HCT116 (cell line): ENCODE measurements at regions not wholly inside any gene's neighbourhood (a gene's known extent, or its start where the extent isn't known, plus 50 kb on each side); places are given as distances from the start of the nearest gene placed in this dataset.

Experiments
- ATAC-seq: fragments of 200-7000 bp; cut with Tn5 transposase; 2 replicates; pipeline ENCODE4 v1.9.1; 2020; ENCODE audit warnings: mild to moderate bottlenecking, moderate library complexity
- BruUV-seq: library from RNA; stranded (reverse); fragments of 400-500 nt; replicated peaks from 2 replicates; lab custom pipeline; 2021; lab: Mats Ljungman, UMichigan
- CTCF ChIA-PET: fragments of 300-600 bp; sonication (Branson Sonifier 250); formaldehyde crosslinking; loops from one replicate; lab custom pipeline; 2021; ENCODE audit warnings: antibody characterized with exemption; lab: Charles Lee
- POLR2A ChIA-PET: fragments of 300-600, 350-600 bp; sonication (Branson Sonifier 250); formaldehyde crosslinking; loops from one replicate; lab custom pipeline; 2021; ENCODE audit warnings: antibody characterized with exemption; lab: Charles Lee
- RAD21 ChIA-PET, 2 experiments: fragments of 300-600 bp; sonication (Branson Sonifier 250); formaldehyde crosslinking; loops; one replicate each; lab custom pipeline; 2023; ENCODE audit warnings: low total read pairs in 2 of 2; ENCODE audit not compliant: uncharacterized antibody in 2 of 2, unreplicated experiment in 2 of 2, low non-redundant PET in 1 of 2; lab: Charles Lee
- DNase-seq: peaks from one replicate; pipeline ENCODE4 v3.0.0-alpha.2; 2010; ENCODE audit warnings: low read depth, low spot score
- H2AFZ ChIP-seq: fragments of 200-600 bp; shearing (Covaris generic), sonication (generic); 2 replicates; pipeline ENCODE4 v1.6.1; 2017; ENCODE audit warnings: low read depth, mixed run types, mixed read lengths, antibody characterized with exemption, low read length; ENCODE audit not compliant: poor library complexity, severe bottlenecking
- H3K27ac ChIP-seq: 2 replicates; pipeline ENCODE4 v1.5.1; 2012; ENCODE audit warnings: low read depth, low read length
- H3K27me3 ChIP-seq: fragments of 200-600 bp; sonication (generic); 2 replicates; pipeline ENCODE4 v1.6.1; 2016; ENCODE audit warnings: mixed run types, low read length, mixed read lengths; ENCODE audit not compliant: insufficient read depth
- H3K36me3 ChIP-seq, 2 experiments: fragments of 200-500 bp in 1 of 2; fragments of 200-600 bp in 1 of 2; sonication (Bioruptor generic) in 1 of 2; sonication (generic) in 1 of 2; 2 replicates each; pipeline versions ENCODE4 v1.5.1 to v1.6.1; 2014 to 2016; ENCODE audit warnings: low read length in 2 of 2, inconsistent platforms in 1 of 2, mixed read lengths in 1 of 2, mixed run types in 1 of 2; ENCODE audit not compliant: insufficient read depth in 2 of 2, control insufficient read depth in 1 of 2
- H3K4me1 ChIP-seq, 2 experiments: fragments of 200-600 bp in 1 of 2; sonication (generic) in 1 of 2; 2 replicates each; pipeline versions ENCODE4 v1.5.1 to v1.6.1; 2012 to 2017; ENCODE audit warnings: low read length in 2 of 2, inconsistent platforms in 1 of 2, mild to moderate bottlenecking in 1 of 2, mixed read lengths in 1 of 2, mixed run types in 1 of 2, moderate library complexity in 1 of 2; ENCODE audit not compliant: insufficient read depth in 2 of 2, control insufficient read depth in 1 of 2
- H3K4me2 ChIP-seq: fragments of 200-600 bp; sonication (generic); 2 replicates; pipeline ENCODE4 v1.6.1; 2017; ENCODE audit warnings: mixed run types, low read length, mixed read lengths
- H3K4me3 ChIP-seq, 2 experiments: fragments of 200-600 bp in 1 of 2; sonication (generic) in 1 of 2; replicated peaks in 1 of 2; 2 replicates each; pipeline ENCODE4 v1.5.1; 2011 to 2016; ENCODE audit warnings: low read length in 2 of 2, control low read depth in 1 of 2, low read depth in 1 of 2, mild to moderate bottlenecking in 1 of 2, mixed read lengths in 1 of 2, mixed run types in 1 of 2
- H3K79me2 ChIP-seq: fragments of 200-600 bp; sonication (generic); 2 replicates; pipeline ENCODE4 v1.6.1; 2017; ENCODE audit warnings: mild to moderate bottlenecking, mixed run types, low read length, moderate library complexity, mixed read lengths; ENCODE audit not compliant: insufficient read depth
- H3K9ac ChIP-seq: fragments of 200-600 bp; sonication (generic); 2 replicates; pipeline ENCODE4 v1.6.1; 2016; ENCODE audit warnings: low read length, mixed read lengths
- H3K9me2 ChIP-seq: fragments of 200-600 bp; sonication (generic), shearing (Covaris generic); 2 replicates; pipeline ENCODE4 v1.6.1; 2017; ENCODE audit warnings: mixed run types, mild to moderate bottlenecking, moderate library complexity; ENCODE audit not compliant: insufficient read depth
- H3K9me3 ChIP-seq, 2 experiments: fragments of 200-500 bp in 1 of 2; fragments of 200-600 bp in 1 of 2; sonication (Bioruptor generic) in 1 of 2; sonication (generic) in 1 of 2; 2 replicates each; pipeline ENCODE4 v1.6.1; 2014 to 2017; ENCODE audit warnings: low read length in 2 of 2, mixed read lengths in 2 of 2, inconsistent platforms in 1 of 2, low read depth in 1 of 2, mild to moderate bottlenecking in 1 of 2, mixed run types in 1 of 2, moderate library complexity in 1 of 2; ENCODE audit not compliant: control insufficient read depth in 1 of 2, insufficient read depth in 1 of 2
- H4K20me1 ChIP-seq: fragments of 200-600 bp; sonication (generic), shearing (Covaris generic); 2 replicates; pipeline ENCODE4 v1.6.1; 2017; ENCODE audit warnings: mixed run types, mild to moderate bottlenecking, moderate library complexity; ENCODE audit not compliant: insufficient read depth
- EZH2phosphoT487 ChIP-seq: fragments of 200-600 bp; IDR thresholded peaks from 2 replicates; pipeline ENCODE4 v1.6.1; 2018; ENCODE audit warnings: antibody characterized with exemption, borderline replicate concordance
- SIN3A ChIP-seq: IDR thresholded peaks from 2 replicates; pipeline ENCODE4 v1.6.1; 2012; ENCODE audit warnings: low read depth
- SRF ChIP-seq: IDR thresholded peaks from 2 replicates; pipeline ENCODE4 v1.6.1; 2012; ENCODE audit warnings: low read depth
- TCF7L2 ChIP-seq: IDR thresholded peaks from 2 replicates; pipeline ENCODE4 v1.7.0; 2011; ENCODE audit warnings: borderline replicate concordance, inconsistent platforms; ENCODE audit not compliant: insufficient read depth, insufficient read length; ENCODE audit errors: extremely low read depth
- intact Hi-C: fragments of 100-400 bp; cut with micrococcal nuclease; formaldehyde crosslinking; loops from 2 replicates; pipeline ENCODE4 v1.10.0; 2022
- TF ChIP-seq, protein P1 (sequence below): IDR thresholded peaks from 2 replicates; pipeline ENCODE4 v1.6.1; 2012

DNA sequence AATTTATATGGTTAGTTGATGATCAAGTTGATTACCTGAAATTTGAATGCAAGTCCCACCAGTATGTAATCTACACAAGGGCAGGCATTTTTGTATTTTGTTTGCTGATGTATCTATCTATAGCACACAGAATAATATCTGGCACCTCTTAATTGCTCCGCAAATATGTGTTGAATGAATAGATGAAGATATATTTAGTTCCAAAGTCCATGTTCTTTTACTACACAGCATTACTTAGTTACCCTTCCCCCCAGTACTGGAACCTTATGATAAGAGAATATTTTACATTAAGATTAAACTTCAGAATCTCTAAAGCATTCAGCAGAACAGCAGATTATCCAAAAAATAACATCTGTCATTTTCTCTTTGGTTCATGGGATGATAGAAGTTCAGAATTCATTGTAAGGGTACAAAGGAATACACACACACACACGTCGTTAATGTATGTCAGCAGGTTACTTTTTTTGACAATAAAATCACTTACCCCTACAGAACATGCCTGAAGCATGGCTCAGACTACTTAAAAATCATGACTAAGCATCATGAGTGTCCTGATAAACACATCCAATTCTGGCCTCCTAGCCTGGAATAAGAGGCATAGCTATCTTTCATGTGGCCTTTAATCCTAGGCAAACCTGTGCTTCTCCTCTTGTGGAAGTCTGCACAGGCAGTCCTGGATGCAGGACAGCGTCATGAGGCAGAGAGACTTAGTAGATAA, 148.9 kb upstream of the TBC1D5 start:
- ATAC-seq, result no peak

DNA sequence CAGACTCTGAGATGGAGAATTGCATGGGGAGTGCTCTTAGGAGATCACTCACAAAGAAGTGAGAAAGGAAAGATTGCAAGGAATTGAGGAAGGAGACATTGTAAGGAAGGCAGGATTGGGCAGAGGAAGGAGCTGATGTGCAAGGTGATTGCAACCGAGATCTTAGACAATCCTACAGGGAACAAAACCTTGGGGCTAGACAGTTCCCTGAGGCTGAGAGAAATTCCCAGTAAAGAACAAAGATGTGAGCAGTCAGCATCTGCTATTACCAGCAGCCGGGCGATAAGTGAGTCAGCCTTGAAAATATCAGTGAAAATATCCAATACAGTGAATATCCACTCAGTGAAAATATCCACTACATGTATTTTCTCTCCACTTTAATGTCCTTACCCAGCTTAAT, 143.6 kb upstream of the TBC1D5 start:
- no peak overlapping the region for H3K27ac ChIP-seq
- H3K27me3 ChIP-seq, result no peaks in the 10 kb centered on the region
- H2AFZ ChIP-seq, result no peak overlapping the region
- no TSS peak for BruUV-seq
- H3K36me3 ChIP-seq, result no peaks in the 10 kb centered on the region
- TF ChIP-seq EZH2phosphoT487 (no peak), SIN3A (no peak)
- no peak for ATAC-seq
- ChIA-PET RAD21 (no interaction called here), POLR2A (no interaction called here), CTCF (interaction anchor here (0.8 kb wide), 1 partner anchor 9 kb away, joined by 3 read pairs; no protein-coding TSS in a partner anchor)
- H3K9ac ChIP-seq, result no peak overlapping the region
- no peaks in the 10 kb centered on the region for H4K20me1 ChIP-seq
- H3K9me3 ChIP-seq, result no peaks in the 10 kb centered on the region
- H3K9me2 ChIP-seq, result no peaks in the 10 kb centered on the region
- H3K79me2 ChIP-seq, result no peaks in the 10 kb centered on the region; the same call in 1 of the 2 replicates
- no peaks in the 10 kb centered on the region for H3K4me1 ChIP-seq
- intact Hi-C loops, result no loop called here
- H3K4me2 ChIP-seq, result no peak overlapping the region
- DNase-seq, result no peak
- no peak overlapping the region for H3K4me3 ChIP-seq

More for the DNA sequence above, 148.9 kb upstream of the TBC1D5 start:
- Histone ChIP-seq H3K4me3 (no peak overlapping the region), H3K9me2 (no peaks in the 10 kb centered on the region), H3K9me3 (no peaks in the 10 kb centered on the region), H2AFZ (no peak overlapping the region), H3K36me3 (no peaks in the 10 kb centered on the region), H3K27me3 (no peaks in the 10 kb centered on the region), H3K27ac (no peak overlapping the region), H3K4me2 (no peak overlapping the region), H3K4me1 (peaks cover 0 to 7% of the 10 kb centered on the region in 2 experiments; a peak in 1 of 4 replicates), H3K79me2 (no peaks in the 10 kb centered on the region), H3K9ac (no peak overlapping the region), H4K20me1 (0 out of 2 replicates have a peak, but pooled peaks cover 4% of the 10 kb centered on the region)
- no peak for DNase-seq
- ChIA-PET CTCF (no interaction called here), RAD21 (no interaction called here), POLR2A (no interaction called here)
- TF ChIP-seq, protein P1, sequence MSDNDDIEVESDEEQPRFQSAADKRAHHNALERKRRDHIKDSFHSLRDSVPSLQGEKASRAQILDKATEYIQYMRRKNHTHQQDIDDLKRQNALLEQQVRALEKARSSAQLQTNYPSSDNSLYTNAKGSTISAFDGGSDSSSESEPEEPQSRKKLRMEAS, result no peak
- no peak for TF ChIP-seq TCF7L2
- no peak for TF ChIP-seq SRF
- intact Hi-C loops, result loop anchor here (10.0 kb wide), 1 partner anchor 864 kb away; no protein-coding TSS in a partner anchor
- no TSS peak for BruUV-seq
